Peyer's patch (tissue), 4 donors: ENCODE measurements at regions not wholly inside any gene's neighbourhood (a gene's known extent, or its start where the extent isn't known, plus 50 kb on each side); places are given as distances from the start of the nearest gene placed in this dataset.

ENCODE experiments used
- POLR2A ChIP-seq, 2 donors: fragments of 450-650 bp; IDR thresholded peaks; one replicate each; pipeline ENCODE4 v1.5.1; 2017; ENCODE audit warnings: antibody characterized with exemption in 2 of 2, mild to moderate bottlenecking in 2 of 2, moderate library complexity in 2 of 2
- TF ChIP-seq, protein P1 (sequence below), 6 experiments: fragments of 450-650 bp in 4 of 6; fragments of 200-600 bp in 2 of 6; sonication (generic) in 1 of 6; IDR thresholded peaks; one replicate each; pipeline ENCODE4 v1.5.1; 2017 to 2019; ENCODE audit warnings: antibody characterized with exemption in 6 of 6, mild to moderate bottlenecking in 3 of 6, moderate library complexity in 1 of 6

DNA sequence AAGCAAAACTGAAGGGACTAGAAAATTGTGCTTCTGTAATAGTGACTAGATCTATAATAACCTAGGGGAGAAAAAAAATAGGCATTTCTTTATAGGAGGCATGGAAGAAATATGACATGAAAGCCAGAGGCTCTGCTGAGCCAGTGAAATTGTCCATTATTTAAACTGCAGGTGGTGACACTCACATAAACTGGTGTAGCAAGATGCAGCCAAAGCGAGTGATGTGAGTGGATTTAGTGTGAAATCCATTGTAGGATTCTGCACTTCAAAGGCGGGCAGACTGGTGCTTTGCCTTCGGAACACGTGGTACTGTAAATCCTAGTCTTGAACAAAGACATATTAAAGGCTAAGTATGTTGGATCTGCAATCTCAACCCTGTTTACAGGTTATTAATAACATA is 361.9 kb downstream of the TBC1D4 start:
- TF ChIP-seq, protein P1, sequence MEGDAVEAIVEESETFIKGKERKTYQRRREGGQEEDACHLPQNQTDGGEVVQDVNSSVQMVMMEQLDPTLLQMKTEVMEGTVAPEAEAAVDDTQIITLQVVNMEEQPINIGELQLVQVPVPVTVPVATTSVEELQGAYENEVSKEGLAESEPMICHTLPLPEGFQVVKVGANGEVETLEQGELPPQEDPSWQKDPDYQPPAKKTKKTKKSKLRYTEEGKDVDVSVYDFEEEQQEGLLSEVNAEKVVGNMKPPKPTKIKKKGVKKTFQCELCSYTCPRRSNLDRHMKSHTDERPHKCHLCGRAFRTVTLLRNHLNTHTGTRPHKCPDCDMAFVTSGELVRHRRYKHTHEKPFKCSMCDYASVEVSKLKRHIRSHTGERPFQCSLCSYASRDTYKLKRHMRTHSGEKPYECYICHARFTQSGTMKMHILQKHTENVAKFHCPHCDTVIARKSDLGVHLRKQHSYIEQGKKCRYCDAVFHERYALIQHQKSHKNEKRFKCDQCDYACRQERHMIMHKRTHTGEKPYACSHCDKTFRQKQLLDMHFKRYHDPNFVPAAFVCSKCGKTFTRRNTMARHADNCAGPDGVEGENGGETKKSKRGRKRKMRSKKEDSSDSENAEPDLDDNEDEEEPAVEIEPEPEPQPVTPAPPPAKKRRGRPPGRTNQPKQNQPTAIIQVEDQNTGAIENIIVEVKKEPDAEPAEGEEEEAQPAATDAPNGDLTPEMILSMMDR (IDR thresholded peaks at IDR 0.05): no peak
- no peak for TF ChIP-seq POLR2A (IDR thresholded peaks at IDR 0.05)
